RKO (cell line): ENCODE measurements at regions not wholly inside any gene's neighbourhood (a gene's known extent, or its start where the extent isn't known, plus 50 kb on each side); places are given as distances from the start of the nearest gene placed in this dataset.
A peak's percentile ranks its signal among the peaks of the same experiment; 100 is the strongest.

Experiments
- DNase-seq: peaks from one replicate; pipeline ENCODE4 v3.0.0-alpha.2; 2016; ENCODE audit warnings: low spot score

DNA sequence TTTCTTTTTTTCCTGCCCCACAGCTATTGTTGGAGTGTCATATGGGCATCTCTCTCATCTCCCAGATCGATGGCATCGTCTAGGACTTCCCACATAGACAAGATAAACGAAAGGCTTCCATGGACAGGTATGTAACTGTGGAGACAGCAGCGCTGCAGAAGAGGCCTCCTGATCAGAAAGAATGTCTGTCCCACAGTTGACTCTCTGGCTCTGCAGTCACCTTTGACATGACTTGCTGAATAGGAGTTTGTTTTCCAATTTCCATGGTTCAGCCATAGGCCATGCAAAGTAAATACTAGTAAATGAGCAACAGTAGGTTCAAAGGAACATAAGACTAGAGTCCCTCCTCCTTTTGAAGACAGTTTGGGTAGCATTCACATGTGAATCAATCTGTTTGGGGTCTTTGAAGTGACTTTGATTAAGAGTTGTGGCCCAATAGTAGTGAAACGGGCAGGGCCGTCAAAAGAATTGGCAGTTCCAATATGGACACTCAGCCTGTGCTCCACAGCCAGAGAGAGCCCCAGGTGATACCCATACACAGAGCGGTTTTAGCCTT, 134.7 kb upstream of the IFNGR1 start:
- DNase-seq: no peak

DNA sequence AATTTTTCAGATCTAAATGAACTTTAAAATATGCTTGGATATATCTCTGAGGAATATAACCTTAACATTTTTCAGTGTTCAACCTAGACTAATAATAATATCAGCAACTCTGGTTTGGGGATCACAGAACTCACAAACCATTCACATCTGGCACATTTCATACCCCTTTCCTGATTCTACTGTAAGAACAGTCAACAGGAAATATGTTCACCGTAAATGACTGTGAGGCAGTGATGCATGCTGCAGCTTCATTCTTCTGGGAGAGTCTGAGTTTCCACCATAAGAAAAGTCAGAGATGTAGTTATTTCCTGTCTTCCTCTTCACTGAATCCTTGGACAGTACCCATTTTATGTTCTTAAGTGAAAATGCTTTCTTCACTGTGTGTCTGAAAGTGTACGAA, 134.2 kb upstream of the IFNGR1 start:
- DNase-seq: no peak

DNA sequence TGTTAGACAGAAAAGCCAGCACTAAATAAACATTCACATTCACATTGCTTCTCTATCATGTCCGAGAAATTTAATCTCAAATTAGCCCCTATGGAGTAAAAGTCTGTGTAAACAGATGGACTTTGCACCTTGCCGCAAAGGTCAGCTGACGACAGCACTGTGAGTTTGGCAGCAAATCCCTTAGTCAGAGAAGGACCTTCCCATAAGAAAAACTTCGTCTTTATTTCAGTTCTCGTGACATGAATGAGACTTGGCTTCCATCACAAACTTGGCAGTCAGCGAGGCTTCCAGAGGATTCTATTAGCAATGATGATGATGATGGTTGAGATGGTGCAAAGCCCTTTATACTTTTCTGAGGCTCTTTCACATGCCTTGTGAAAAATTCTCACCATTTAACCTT, 133.7 kb upstream of the IFNGR1 start:
- no peak for DNase-seq

DNA sequence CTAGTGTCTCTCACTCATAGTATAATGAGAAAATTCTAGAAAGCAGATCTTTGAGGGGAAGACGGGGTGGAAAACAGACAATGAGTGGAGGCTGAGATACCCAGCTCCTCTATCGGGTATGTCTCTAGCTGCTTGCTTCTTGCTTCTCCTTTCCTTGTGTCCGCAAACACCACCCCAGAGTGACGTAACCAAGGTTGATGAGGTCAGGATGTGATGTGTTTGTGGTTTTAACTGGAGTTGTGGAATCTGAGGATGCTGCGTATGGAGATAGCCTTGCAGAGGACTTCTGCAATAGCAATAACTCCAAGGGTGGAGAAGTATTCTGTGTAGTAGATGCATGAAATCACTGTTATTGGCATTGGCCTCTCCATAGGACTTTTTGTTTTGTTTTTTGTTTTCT, 132.7 kb upstream of the IFNGR1 start:
- no peak for DNase-seq

DNA sequence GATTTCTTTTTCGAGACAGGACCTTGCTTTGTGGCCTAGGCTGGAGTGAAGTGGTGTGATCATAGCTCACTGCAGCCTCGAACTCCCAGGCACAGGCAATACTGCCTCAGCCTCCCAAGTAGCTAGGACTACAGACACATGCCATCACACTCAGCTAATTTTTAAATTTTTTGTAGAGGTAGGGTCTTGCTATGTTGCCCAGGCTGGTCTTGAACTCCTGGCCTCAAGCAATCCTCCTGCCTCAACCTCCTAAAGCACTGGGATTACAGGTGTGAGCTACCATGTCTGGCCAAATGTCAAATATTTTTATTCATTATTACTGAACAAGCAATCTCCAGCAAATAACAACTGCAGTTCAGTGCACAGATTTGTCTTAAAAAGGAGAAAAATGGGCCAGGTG, 131.7 kb upstream of the IFNGR1 start:
- no peak for DNase-seq

DNA sequence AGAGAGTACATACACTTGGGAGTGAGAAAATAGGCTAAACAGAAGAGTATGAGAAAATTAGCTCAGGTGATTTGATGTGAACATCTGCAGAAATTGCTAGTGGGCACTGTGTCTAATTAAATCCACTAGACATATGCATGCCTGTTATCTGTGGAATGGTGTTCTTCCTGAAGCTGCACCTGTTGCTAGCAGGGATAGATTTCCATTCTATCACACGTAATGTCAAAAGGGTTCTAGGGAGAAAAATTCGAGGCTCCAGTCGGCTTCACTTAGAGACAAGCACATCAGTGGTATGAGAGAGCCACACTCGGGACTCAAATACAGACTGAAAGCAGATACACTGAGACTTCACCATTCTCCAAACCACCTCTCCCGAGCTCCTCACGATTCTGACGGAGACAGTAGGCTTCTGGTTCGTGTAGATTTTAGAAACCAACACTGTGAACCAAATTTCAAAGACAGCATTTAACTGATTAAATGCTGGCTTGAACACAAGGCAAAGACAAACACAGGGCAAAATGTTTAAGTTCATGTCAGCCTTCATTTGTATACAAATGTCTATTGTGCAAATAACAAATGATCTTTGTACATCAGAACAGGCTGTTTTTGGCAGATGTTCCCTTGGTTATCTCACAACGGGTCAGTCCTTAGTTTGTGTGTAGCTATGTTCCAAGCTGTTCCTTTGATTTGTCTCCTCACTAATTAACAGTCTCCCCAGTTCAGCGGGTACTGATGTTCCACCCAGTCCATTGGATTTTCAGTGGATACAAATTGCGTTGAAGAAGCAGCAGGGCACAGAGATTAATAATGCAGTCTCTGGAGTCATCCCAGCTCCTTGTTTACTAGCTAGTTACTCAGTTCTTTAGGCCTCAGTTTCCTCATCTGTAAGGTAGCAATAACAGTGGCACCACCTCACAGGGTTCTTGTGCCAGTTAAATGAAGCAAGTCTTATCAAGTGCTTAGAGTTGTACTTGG, 131.0 kb upstream of the IFNGR1 start:
- DNase-seq: no peak

DNA sequence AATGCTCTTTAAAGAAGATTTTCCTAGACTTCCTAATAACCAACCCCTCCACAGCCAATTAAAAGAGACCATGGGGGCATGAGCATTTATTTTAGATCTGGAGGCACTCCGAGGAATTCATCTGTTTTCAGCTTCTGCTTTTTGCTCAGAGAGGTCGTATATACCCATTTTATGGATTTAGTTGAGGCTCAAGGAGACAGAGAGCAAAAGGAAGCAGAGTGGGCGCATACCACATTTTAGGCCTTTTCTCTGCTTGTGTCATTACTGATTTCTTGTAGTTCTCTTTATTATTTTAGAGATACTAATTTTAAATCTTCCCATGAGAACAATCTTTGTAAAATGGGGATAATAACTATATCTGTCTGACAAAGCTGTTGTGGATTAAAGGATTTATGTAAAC, 129.6 kb upstream of the IFNGR1 start:
- no peak for DNase-seq

DNA sequence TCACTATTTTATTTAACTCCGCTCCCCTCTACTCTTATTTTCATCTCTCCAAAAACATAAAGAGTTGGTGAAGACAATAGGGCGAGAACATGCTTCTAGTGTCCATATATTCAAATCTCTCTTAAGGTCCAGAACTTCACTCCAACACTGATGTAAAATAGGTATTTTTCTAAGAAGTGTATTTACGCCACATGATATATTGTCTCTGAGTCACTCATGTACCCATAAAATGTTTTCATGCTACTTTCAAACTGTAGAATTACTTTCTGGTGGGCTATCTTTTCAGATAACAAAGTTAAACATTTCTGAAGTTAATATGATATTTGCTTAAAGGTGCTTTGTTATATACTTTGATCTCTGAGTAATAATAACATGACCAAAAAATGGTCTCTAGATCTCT, 124.1 kb upstream of the IFNGR1 start:
- no peak for DNase-seq

DNA sequence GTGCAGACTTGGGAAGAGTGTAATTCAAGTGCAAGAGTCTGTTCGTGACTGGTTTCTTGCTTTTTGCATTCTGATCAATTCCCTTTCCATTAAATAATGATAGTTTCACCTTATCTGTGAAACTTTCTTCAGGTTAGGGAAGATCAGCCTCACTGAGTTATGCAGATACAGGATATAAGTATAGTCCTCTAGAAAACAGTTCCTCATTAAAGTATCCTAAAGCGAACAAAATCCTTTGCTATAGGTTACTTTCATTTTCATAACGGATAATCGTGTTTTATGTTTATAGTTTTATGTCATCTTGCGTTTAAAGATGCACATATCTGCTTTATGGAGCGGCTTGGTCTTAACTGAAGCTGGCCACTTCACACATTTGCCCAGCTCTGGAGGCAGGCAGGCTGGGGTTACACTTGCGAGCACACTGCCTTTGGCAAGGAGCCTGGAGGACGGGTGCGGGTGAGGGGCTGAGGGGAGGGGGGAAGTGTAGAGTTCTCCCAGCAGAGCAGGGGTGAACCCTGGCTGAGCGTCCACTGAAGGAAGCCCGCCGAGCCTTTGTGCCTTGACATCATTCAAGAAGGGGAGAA, 123.5 kb upstream of the IFNGR1 start:
- no peak for DNase-seq

DNA sequence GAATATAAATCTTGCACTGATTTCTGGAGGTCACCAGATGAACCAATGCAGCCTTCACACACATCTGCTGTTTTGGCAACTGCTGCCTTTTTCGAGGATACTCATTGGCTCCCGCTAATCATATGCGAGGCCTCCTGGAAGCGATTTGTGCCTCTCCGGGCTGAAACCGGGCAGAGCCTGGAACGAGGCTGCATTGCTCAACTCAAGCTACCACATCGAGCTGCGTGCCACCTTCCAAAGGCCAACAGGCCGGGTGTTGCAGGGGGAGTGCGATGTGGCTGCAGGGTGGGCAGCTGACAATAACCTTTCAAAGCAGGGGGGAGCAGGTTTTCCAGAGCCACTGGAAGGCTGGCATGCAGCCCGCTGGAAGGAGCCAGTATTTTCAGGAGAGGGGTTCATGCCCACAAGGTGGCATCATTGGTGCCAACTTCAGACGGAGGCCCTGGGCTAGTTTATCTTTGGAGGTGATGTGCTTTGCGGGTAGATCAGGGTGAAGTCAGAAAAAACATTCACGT, 122.6 kb upstream of the IFNGR1 start:
- peak; percentile 6 for DNase-seq

DNA sequence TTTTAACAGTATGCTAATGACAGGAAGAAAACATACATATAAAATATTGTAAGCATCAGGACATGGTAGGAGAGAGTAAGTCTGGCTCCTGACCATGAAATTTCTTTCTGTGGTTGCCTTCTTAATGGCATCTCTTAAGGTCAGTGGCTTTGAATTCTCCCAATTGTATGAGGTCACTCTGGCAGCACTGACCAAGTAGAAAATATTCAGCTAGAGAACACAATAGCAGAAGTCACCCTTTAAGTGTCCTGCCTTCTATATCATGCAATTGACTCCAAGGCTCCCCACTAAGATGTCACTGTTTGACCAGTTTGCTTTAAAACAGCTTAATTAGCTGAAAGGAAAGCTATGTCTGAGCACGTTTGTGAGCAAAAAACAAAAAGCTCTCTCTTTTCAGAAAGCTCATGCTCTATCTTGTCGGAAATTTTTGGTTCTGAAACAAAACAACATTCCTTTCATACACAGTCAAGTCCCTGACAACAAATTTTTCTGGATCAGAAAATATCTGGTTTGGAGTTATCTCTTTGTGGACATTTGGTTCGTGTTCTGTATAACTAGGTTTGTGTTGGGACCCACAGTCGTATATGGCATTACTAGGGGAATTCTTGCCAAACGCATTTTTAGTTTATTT, 120.9 kb upstream of the IFNGR1 start:
- DNase-seq: no peak

DNA sequence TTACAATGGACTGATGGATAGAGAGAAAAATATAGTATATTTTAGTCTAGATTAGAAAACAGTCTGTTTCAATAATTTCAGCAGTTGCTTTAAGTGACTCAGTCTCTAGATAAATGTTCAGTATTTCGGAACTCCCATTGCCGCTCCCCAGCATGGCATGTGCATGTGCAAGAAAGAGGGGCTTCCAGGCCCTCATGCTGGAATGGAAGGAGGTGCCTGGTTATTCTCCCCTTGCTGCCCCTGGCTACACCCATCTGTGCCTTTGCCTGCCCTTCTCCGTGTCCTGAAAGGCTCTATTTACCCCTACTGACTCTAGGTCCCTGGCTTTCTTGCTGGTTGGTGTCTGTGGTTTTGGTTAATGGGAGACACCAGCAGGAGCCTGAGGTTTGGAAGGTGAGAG, 115.7 kb upstream of the IFNGR1 start:
- no peak for DNase-seq

DNA sequence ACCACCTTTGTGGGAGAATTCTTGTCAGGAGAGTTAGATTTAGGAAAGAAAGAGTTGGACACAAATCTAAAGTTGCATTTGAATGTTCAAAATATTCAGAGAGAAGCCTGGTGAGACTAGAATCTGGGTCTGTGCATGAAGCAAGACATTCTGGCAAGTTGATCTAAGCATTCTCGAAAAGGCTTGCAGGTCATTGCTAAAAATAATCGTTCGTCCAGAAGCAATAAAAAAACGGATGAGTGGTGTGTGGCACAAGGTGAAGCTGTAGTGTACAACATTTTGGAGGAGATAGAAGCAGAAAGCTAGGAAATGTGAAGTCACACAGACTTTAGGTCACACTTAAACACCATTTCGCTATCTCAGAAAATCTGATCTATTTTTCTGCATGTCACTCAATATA, 114.9 kb upstream of the IFNGR1 start:
- DNase-seq: no peak

DNA sequence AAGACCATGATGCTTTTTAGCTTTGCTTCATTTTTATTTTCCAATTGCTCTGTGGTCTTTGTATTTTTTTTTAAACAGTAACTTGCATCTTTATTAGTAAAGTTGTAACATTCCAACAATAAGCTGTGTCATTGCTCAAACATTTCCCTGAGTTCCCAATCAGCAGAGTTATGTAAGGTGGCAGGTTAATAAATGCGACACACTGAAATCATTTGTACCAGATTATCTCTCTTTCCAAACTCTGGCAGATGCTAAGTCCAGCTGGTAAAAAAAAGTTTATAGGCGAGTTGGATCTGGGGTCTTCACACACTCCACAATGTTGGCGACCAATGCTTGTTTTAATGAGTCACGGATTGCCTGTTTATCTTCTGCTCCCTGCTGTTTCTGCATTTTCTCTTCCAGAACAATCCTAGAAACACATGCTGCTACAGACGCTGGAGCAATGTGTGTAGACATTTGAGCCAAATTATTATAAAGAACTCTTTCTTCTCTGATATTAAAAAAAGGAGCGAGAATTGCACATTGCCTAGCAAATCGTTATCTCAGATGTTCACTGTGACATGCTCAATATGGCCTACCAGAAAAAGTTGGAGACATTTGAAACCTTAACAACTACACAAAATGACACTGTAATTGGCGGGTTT, 113.6 kb upstream of the IFNGR1 start:
- no peak for DNase-seq

DNA sequence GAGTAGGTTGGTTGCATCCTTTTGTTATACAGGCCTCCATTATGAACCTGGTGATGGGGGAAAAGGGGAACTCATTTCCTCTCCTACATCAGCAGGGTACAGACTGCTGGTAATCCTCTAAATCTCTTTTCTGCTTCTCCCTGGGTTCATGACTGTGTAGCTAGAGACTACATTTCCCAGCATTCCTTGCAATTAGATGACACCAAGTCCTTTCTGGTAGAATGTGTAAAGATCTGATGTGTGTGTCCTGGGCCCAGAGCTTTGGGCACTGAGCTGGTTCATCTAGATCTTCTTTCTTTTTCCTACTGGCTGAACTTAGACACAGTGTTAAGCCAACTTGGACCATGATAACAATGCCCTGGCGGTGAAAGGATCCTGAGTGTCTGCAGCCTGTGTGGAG, 104.7 kb upstream of the IFNGR1 start:
- DNase-seq: peak; percentile 28

DNA sequence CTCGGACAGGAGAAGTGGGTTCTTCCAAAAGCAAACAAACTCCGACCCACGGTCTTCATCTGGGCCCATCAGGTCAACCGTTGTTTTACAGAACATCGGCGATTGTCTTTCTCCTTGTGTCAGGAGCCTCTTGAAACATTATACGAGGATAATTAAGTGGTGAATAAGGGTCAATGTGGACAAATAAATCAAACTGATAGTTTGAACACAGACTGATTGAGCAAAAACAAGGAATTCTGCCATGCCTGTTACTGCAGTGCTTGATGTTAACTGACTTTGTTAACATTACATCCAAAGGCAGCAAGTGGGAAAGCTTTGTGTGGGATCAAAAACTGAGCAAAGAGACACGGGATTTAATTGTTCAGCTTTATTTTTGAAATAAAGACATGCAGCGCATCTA, 101.1 kb upstream of the IFNGR1 start:
- no peak for DNase-seq

DNA sequence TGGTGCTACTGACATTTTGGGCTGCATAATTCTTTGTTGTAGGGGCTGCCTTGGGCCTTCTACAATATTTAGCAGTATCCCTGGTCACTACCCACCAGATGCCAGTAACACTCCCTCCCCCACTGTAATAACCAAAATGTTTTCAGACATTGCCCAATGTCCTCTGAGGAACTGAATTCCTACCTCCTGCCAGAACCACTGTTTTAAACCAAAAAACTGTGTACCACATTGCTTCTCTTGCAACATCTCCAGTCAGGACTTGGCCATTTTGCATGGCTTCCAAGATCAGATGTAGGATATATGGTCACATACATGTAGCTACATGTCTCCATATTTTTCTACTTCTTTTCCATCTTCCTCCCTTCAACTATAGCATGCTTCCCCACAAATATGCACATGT, 97.4 kb upstream of the IFNGR1 start:
- DNase-seq: no peak

DNA sequence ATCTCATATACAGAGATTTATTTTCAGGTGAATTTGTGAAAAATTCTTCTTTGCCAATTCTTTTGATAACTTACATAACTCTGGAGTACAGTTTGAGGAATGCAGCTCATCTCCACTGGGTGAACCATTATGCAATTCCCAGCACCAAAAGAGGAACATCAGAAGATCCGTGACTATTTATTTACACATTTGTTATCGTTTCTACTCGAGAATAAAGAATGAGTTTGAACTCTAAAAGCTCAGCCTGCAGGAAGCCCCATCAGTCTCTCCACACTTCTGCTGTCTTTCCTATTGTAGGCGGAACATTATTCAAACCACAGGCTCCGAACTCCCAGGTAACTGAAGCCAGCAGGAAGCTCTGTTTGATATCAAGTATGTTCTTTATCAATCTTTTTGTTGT, 95.9 kb upstream of the IFNGR1 start:
- no peak for DNase-seq

DNA sequence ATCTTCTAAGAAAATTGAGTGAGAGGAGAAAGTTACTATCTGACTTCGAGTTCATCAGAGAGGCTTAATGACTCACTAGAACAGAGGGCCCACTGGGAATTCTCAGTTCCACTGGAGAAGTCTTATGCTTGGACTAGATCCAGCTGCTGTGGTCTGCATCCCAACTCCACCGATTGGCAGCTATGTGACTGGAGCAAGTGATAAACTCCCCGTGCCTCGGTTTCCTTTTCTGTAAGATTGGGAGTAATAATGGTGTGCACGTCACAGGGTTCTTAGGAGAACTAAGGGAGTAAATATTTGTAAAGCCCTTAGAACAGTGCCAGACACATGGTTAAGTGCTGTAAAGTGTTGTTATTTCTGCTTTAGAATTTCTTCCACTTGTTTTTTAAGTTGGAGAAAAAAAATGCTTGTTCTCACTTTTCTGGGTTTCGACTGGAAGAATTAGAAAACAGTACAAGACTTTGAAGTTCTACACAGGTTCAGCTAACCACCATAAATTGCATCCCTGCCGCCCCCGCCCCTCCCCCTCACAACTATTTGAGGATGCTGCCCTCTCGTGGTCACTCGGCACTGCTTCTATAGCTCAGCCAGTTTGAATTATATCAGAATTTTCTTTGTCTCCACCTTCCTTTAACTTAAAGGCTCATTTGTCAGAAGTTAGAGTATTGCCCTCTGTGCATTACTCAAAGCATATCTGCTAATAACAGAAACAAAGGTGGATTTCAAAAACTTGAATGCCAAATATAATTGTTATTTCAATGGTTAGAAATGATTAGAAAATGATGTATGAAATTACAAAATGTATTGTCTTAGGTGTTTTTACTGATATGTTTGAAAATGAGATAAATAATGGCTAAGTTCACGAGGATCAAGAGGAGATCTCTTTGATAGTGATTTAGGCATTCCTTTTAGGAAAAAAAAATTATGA, 95.0 kb upstream of the IFNGR1 start:
- peak; percentile 74 for DNase-seq

DNA sequence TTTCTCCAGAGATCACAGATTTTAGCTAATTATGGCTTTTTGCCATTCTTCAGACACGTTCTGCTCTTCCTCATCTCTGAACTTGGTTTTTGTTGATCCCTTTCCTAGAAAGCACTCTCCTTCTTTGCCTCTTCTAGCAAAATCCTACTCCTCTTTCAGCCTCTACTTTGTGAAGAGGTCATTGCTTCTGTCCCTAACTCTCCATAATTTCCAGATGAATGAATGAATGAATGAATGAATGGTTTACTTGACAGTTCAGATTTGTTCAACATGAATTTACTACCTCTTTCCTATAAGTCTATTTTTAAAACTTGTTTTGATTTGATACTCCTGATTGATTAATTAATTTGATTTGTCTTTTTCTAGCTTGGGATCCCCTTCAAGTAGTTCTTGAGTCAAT, 94.0 kb upstream of the IFNGR1 start:
- no peak for DNase-seq

DNA sequence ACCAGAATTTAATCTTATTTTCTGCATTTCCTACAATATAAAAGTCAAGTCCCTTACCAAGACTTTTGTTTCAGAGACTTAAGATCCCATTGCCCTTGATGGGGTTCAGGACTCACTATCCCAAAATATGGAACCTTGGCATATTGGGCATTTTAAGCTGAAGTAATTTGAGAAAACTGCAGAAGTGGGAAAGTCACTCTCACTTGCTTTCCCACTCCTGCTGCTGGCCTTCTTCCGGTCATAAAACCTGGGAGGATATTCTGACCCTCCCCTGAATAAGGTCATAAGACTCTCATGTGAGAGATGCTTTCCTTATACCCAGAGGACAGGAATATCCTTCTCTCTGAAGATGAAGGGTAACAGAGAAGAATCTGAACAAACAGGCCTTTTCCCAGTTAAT, 92.8 kb upstream of the IFNGR1 start:
- no peak for DNase-seq
